Natural killer cell (primary cell): ENCODE measurements at regions not wholly inside any gene's neighbourhood (a gene's known extent, or its start where the extent isn't known, plus 50 kb on each side); places are given as distances from the start of the nearest gene placed in this dataset.

Source experiments
- ATAC-seq, 3 donors: fragments of 150-1000 bp in 2 of 3; fragments of 200-7000 bp in 1 of 3; cut with Tn5 transposase; 1 replicate in 1 of 3; 2 replicates in 2 of 3; pipeline ENCODE4 v1.10.0; 2021; ENCODE audit warnings: mild to moderate bottlenecking in 2 of 3, moderate library complexity in 2 of 3
- DNase-seq, 2 donors: peaks; one replicate each; pipeline versions ENCODE4 v3.0.0 to v3.0.0-alpha.2; 2013 to 2021; ENCODE audit warnings: mixed read lengths in 1 of 2
- H3K27ac ChIP-seq: one replicate; pipeline ENCODE4 v1.5.1; 2013; ENCODE audit warnings: mild to moderate bottlenecking, low read length
- H3K27me3 ChIP-seq: one replicate; pipeline ENCODE4 v1.6.1; 2013; ENCODE audit warnings: low read length; ENCODE audit not compliant: control insufficient read depth, insufficient read depth
- H3K36me3 ChIP-seq: one replicate; pipeline ENCODE4 v1.6.1; 2013; ENCODE audit warnings: low read length; ENCODE audit not compliant: control insufficient read depth, insufficient read depth
- H3K4me1 ChIP-seq: one replicate; pipeline ENCODE4 v1.6.1; 2013; ENCODE audit warnings: low read length; ENCODE audit not compliant: control insufficient read depth, insufficient read depth
- H3K4me3 ChIP-seq: one replicate; pipeline ENCODE4 v1.5.1; 2013; ENCODE audit warnings: low read length
- H3K9me3 ChIP-seq: one replicate; pipeline ENCODE4 v1.6.1; 2013; ENCODE audit warnings: low read length; ENCODE audit not compliant: control insufficient read depth, insufficient read depth
- H3K27ac Mint-ChIP-seq, 2 donors: one replicate each; pipeline ENCODE4 v1.8.0; 2022; ENCODE audit warnings: mild to moderate bottlenecking in 2 of 2, mixed read lengths in 2 of 2, moderate library complexity in 1 of 2
- H3K27me3 Mint-ChIP-seq, 2 donors: one replicate each; pipeline ENCODE4 v1.8.0; 2022; ENCODE audit warnings: low read depth in 2 of 2, mixed read lengths in 2 of 2
- H3K36me3 Mint-ChIP-seq: one replicate; pipeline ENCODE4 v1.8.0; 2022; ENCODE audit warnings: mixed read lengths
- H3K4me1 Mint-ChIP-seq, 2 donors: one replicate each; pipeline ENCODE4 v1.8.0; 2022; ENCODE audit warnings: mixed read lengths in 2 of 2
- H3K4me3 Mint-ChIP-seq: one replicate; pipeline ENCODE4 v1.8.0; 2022; ENCODE audit warnings: mild to moderate bottlenecking, moderate library complexity, mixed read lengths
- H3K9me3 Mint-ChIP-seq, 2 donors: one replicate each; pipeline ENCODE4 v1.8.0; 2022; ENCODE audit warnings: mixed read lengths in 2 of 2
- CTCF ChIP-seq: fragments of 200-600 bp; IDR thresholded peaks from one replicate; pipeline ENCODE4 v1.8.0; 2022; ENCODE audit warnings: antibody characterized with exemption
- WGBS: methylation state at CpG from one replicate; pipeline ENCODE4 v1.1.7; 2013; ENCODE audit warnings: missing lambda C conversion rate; ENCODE audit not compliant: insufficient coverage; 5-methylcytosine and 5-hydroxymethylcytosine counted together
- intact Hi-C: fragments of 100-400 bp; cut with micrococcal nuclease; formaldehyde crosslinking; loops from one replicate; pipeline ENCODE4 v1.14.2; 2022

GRCh38 chr5:90134381-90134780 lies 275.2 kb downstream of the CETN3 start:
- no peak overlapping the region for H3K4me3 Mint-ChIP-seq
- no peak for TF ChIP-seq CTCF
- no peak for ATAC-seq

GRCh38 chr5:90133941-90134340 lies 275.6 kb downstream of the CETN3 start:
- no peak for ATAC-seq
- no peaks in the 10 kb centered on the region for H3K9me3 ChIP-seq
- intact Hi-C loops: no loop called here
- no peak overlapping the region for H3K27ac Mint-ChIP-seq
- no peak for TF ChIP-seq CTCF
- H3K36me3 Mint-ChIP-seq: no peaks in the 10 kb centered on the region
- no peaks in the 10 kb centered on the region for H3K27me3 ChIP-seq
- no peak overlapping the region for H3K27ac ChIP-seq
- no peaks in the 10 kb centered on the region for H3K27me3 Mint-ChIP-seq
- DNase-seq: no peak
- WGBS: no CpG with 5 or more reads among the region's 2 CpGs
- peaks cover 0 to 1% of the 10 kb centered on the region in 2 donors for H3K9me3 Mint-ChIP-seq
- H3K36me3 ChIP-seq: no peaks in the 10 kb centered on the region
- no peaks in the 10 kb centered on the region for H3K4me1 Mint-ChIP-seq
- no peak overlapping the region for H3K4me3 Mint-ChIP-seq
- H3K4me3 ChIP-seq: no peak overlapping the region
- H3K4me1 ChIP-seq: no peaks in the 10 kb centered on the region

More at GRCh38 chr5:90134381-90134780, 275.2 kb downstream of the CETN3 start:
- no peak overlapping the region for H3K4me3 ChIP-seq
- no peaks in the 10 kb centered on the region for H3K36me3 Mint-ChIP-seq
- H3K9me3 ChIP-seq: no peaks in the 10 kb centered on the region
- H3K36me3 ChIP-seq: no peaks in the 10 kb centered on the region
- H3K27me3 ChIP-seq: no peaks in the 10 kb centered on the region
- no peaks in the 10 kb centered on the region for H3K27me3 Mint-ChIP-seq
- intact Hi-C loops: no loop called here
- no peak for DNase-seq
- H3K27ac Mint-ChIP-seq: no peak overlapping the region
- no peaks in the 10 kb centered on the region for H3K4me1 Mint-ChIP-seq
- H3K4me1 ChIP-seq: no peaks in the 10 kb centered on the region
- H3K27ac ChIP-seq: no peak overlapping the region
- H3K9me3 Mint-ChIP-seq: no peaks in the 10 kb centered on the region

GRCh38 chr5:90131383-90132133 lies 278.0 kb downstream of the CETN3 start:
- intact Hi-C loops: no loop called here
- Mint-ChIP-seq H3K27me3 (no peaks in the 10 kb centered on the region), H3K27ac (no peak overlapping the region), H3K9me3 (peaks cover 4 to 6% of the 10 kb centered on the region in 2 donors), H3K4me1 (no peaks in the 10 kb centered on the region), H3K36me3 (no peaks in the 10 kb centered on the region), H3K4me3 (no peak overlapping the region)
- Histone ChIP-seq H3K27me3 (no peaks in the 10 kb centered on the region), H3K36me3 (no peaks in the 10 kb centered on the region), H3K9me3 (no peaks in the 10 kb centered on the region), H3K4me1 (no peaks in the 10 kb centered on the region), H3K4me3 (no peak overlapping the region), H3K27ac (no peak overlapping the region)
- 0% methylated on average over 1 of the region's 1 CpG for WGBS
- no peak for DNase-seq
- no peak for TF ChIP-seq CTCF
- ATAC-seq: no peak

- Mint-ChIP-seq H3K36me3 (no peaks in the 10 kb centered on the region), H3K27me3 (no peaks in the 10 kb centered on the region), H3K4me3 (no peak overlapping the region), H3K4me1 (no peaks in the 10 kb centered on the region), H3K9me3 (peaks cover 4 to 6% of the 10 kb centered on the region in 2 donors), H3K27ac (no peak overlapping the region)
- Histone ChIP-seq H3K4me1 (no peaks in the 10 kb centered on the region), H3K9me3 (no peaks in the 10 kb centered on the region), H3K27me3 (no peaks in the 10 kb centered on the region), H3K4me3 (no peak overlapping the region), H3K27ac (no peak overlapping the region), H3K36me3 (no peaks in the 10 kb centered on the region)
- no peak for TF ChIP-seq CTCF
- DNase-seq (no peak), ATAC-seq (no peak)
- no CpG with 5 or more reads among the region's 1 CpG for WGBS
- intact Hi-C loops: no loop called here
These were observed 281.0 kb downstream of the CETN3 start for GRCh38 chr5:90128551-90128950.
